ENCODE measurements at regions not wholly inside any gene's neighbourhood (a gene's known extent, or its start where the extent isn't known, plus 50 kb on each side); places are given as distances from the start of the nearest gene placed in this dataset.

DNA sequence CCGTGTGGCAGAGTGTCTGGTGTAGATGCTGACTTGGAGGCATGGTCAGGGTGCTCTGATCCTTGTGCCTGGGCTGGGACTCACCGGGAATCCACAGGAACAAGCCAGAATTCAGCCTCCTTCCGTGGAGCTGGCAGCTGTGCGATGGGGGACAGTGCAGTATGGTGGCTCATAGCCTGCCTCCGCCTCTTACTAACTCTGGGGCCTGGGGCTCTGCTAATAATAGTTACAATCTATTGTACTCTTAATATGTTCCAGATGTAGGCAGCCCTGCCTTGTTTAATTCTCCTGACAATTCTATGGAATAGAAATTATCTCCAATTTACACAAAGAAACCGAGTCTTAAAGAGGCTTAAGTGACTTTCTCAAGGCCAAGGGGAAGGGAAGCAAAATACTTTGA is 77.6 kb downstream of the PCDH1 start:
- DNase-seq, result no peak

DNA sequence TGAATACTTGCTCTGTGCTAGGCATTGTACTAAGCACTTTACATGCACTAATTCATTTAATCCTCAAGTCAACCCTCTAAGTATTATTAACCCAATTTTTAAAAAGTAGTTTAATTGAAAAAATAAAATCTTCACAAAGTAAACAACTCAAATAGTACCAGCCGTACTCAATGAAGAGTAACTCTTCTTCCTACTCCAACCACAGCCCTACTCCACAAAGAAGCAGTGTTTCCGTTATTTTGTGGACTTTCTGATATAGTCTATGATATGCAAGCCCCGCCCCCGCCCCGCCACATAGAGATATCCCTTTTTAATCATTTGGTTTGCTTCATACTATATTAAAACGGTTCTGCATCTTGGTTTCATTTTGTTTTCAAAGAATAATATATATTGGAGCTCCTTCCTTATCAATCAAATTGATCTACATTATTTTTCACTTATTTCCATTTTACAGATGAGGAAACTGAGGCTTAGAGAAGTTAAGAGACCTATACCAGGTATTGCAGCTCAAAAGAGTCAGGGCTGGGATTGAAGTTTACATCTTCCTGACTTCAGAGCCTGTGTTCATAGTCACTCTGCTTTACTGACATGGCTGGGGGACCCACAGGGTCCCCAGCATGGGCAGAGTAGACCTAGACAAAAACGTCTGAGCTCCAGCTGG is 78.6 kb downstream of the PCDH1 start:
- DNase-seq, result no peak

DNA sequence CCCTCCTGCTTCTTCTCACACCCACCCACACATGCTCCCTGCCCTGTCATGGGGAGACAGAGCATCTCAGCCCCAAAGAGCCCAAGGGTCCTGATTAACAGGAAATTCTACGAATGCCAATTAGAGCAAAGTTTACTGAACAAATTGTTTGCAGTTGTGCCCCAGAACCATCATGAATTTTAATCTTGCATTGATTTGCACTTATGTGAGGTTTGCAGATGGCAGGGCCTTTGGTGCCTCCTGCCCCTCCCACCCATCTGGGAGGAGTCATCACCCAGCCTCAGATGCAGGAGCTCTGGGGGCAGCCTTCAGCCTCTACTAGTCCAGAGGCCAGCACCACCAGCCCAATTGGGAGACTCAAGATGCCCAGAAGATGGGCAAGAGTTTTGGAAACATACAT is 80.8 kb downstream of the PCDH1 start:
- no peak for DNase-seq

DNA sequence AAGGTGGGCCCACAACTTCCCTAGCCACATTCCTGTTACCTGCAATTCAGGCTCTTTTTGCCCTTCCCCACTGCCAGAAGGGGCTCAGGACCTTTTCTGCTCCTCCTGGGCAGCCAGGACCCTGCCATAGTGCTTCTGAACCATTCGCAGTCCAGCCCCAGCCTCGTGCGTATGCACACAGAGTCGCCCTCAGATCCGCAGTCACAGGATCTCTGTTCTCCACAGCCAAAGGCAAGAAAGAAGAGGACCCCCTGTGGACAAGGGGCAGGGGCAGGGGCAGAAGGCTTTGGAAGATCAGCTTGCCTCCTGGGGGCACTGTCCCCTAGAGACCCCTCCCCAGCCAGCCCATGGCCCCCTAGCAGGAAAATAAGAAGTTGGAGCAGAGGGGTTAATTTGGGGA is 82.8 kb downstream of the PCDH1 start:
- DNase-seq, result no peak

DNA sequence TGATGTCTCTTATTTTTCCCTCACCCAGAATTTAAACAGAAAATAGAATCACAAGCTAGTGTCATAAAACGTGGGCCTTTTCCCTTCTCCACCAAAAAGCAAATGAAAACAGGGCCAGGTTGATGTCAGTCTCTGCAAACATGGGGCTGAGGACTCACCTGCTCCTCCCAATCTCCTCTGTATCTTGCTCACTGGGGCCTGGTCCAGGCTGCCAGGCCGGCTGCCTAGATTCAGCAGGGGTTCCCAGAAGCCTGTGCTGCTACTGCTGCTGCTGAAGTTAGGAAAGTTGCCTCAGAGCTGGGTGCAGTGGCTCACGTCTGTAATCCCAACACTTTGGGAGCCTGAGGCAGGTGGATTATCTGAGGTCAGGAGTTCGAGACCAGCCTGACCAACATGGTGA is 84.3 kb downstream of the PCDH1 start:
- DNase-seq, result no peak

DNA sequence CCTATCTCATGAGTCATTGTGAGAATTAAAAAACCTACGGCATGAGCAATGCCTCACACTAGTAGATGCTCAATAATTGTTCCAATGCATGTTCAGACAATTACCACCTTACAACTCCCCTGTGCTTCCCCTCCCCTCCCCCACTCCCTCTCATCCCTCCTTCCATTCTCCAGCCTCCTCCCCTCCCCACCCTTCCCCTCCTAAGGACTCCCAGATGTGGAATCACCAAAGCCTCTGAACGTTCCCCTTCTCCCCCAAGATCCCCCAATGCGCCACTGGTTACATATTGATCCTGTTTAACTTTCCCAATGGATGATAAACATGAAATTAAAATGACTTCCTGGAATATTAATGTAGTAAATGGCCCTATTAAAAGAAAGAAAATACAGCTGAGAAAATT is 84.8 kb downstream of the PCDH1 start:
- no peak for DNase-seq

DNA sequence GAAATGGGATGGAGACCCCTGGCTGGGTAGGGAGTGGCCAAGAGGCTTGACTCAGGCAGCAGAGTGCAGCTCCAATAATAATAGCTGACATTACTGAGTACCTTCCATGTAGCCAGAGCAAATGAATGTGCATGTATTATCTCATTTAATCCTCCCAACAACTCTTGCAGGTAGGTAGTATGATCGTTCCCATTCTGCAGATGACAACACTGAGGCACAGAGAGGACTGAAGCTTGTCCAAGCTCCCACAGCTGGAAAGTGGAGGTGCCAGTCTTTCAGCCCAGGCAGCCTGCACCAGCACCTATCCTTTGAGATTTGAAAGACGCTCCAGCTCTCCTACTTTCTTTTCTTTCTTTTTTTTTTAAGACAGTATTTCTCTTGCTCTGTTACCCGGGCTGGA is 87.6 kb downstream of the PCDH1 start:
- no peak for DNase-seq

DNA sequence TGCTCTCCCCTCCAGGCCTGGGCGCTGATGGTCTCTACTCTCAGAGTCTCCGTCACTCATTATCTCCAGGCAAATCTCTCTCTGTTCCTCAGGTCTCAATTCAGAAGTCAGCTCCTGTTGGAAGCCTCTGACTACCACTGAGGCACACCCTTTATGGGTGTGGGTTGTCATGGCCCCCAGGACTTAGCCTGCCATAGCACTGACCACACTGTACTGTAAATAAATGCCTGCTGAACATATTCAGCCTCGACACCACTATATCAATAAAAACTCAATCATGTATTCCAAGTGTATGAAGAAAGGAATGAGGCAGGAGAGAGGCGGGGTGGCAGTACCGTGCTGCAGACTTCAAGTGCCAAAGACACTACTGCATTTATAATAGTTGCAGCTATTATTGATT is 88.9 kb downstream of the PCDH1 start:
- no peak for DNase-seq

DNA sequence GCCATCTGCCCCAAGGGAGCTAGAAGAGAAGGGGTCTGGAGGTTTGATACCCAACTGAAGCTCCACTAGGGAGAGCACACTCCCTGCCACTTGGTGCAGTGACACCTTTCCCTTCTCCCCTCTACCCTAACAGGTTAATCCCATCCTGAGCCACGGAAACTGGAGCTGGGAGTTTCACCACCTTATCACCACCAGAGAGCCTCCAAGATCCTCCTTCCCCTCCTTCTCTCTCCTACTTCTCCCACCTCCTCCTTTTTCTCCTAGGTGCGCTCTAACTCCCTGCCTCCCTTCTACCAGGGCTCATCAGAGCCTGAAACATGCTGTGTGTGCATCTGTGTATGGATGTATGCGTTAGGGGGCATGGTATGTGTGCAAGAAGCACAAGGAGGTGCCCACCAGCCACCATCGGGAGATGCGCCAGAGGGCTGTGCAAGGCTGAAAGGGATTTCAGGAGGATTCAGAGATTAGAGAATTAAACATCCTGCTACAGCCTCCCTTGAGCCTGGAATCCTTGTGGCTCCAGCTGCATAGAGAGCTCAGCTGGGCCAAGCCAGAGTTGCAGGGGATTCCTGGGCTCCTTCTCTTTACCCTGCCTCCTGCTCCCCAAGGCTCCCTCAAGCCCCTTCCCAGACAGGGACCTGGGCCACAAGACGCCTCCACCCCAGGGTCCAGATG is 89.8 kb downstream of the PCDH1 start:
- no peak for DNase-seq

DNA sequence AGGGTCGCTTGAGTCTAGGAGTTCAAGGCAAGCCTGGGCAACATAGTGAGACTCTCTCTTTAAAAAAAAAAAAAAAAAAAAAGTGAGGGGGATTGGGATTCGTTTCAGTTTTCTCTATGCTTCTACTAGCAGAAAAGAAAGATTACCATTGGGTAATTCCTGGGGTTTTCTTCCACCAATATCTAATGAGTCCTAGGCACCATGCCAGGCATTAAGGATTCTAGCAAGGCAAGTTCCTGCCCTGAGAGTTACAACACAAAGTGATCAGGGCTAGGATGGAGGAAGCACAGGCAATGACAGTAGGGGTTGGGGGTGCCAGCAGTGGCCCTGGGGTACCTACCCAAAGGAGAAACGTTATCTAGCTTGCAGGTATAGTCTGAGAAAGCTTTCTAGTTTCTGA is 90.8 kb downstream of the PCDH1 start:
- DNase-seq, result no peak

DNA sequence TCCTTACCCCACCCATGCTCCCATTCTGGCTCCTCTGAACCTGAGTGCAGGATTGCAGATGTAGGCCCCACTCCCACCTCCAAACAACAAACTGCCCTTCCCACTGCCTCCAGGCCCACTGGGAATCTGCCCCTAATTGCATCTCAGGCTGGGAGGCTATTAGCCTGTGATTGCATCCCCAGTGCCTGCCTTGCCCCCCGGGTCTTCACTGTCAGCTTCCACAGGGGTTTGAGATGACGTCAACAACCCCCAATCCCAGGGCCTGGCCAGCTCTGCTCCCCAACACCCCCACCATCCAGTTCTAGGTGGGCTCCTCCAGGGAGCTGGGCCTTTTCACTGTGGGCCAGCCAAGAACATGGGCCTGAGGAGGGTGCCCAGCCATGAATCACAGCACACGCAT is 91.5 kb downstream of the PCDH1 start:
- DNase-seq, result no peak

DNA sequence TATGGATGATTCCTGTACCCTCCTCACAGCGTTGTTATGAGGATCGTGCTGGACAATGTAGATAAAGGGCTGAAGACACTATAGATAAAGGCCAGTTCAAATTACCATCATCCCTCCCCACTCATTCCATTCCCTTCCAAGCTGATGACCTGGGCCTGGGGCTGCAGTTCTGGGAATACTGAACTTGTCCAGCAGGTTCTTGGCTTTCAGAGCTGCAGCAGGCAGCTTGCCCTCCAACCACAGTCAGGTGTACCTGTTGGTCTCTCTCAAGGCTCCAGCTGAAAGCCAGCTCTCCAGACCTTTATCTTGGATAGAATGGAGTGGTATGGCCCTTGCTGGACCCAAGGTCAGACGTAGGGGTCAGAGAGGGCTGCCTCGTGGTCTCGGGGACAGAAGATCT is 92.5 kb downstream of the PCDH1 start:
- no peak for DNase-seq

DNA sequence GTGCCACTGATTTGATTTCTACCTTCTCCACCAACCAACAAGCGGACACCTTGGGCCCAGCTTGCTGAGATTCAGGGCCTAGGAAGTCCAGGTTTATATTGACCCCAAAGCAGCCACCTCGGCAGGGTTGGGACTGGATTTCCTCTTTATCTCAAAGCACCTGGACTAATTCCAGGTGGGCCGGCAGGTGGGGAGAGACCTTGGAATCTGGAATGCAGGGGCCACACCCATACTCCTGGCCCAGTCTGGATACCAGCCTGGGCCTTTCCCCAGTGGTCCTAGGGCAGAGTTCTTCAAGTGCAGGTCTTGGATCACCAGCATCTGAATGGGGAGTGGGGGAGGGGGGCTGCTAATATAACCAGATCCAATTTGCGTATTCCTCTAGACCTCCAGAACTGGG is 93.1 kb downstream of the PCDH1 start:
- DNase-seq, result no peak

DNA sequence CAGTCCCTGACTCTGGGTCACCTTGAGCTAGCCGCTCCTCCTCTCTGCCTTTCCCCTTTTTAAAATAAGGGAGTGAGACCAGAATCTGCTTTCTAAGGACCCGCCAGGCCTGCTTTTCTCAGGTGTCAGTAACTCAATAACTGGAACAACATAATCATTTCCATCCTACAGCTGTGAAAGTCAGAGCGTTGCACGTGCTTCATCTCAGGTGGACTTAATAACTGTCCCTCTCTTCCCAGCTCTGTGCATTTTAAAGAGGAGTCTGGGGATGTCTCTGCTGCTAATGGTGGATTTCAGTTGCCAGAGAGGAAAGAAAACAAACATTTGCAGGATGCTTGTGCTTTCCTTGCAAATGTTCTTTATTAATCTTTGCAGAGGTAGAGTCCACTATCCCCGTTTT is 93.7 kb downstream of the PCDH1 start:
- no peak for DNase-seq

DNA sequence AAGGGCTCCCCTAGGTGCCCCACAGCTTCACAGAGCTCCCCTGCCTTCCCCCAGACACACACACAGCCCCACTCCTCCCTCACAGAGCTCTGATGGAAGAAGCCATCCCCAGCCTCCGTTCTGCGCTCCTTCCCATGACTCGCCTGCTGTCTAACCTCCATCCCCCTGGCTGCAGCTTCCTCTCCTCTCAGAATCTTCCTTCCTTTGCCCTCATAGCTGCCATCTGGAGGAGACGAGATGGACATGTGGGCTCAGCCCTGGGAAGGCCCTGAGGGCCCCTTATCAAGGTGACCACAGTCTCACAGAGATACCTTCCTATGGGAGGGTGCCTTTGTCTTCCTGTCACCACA is 94.3 kb downstream of the PCDH1 start:
- DNase-seq, result no peak

DNA sequence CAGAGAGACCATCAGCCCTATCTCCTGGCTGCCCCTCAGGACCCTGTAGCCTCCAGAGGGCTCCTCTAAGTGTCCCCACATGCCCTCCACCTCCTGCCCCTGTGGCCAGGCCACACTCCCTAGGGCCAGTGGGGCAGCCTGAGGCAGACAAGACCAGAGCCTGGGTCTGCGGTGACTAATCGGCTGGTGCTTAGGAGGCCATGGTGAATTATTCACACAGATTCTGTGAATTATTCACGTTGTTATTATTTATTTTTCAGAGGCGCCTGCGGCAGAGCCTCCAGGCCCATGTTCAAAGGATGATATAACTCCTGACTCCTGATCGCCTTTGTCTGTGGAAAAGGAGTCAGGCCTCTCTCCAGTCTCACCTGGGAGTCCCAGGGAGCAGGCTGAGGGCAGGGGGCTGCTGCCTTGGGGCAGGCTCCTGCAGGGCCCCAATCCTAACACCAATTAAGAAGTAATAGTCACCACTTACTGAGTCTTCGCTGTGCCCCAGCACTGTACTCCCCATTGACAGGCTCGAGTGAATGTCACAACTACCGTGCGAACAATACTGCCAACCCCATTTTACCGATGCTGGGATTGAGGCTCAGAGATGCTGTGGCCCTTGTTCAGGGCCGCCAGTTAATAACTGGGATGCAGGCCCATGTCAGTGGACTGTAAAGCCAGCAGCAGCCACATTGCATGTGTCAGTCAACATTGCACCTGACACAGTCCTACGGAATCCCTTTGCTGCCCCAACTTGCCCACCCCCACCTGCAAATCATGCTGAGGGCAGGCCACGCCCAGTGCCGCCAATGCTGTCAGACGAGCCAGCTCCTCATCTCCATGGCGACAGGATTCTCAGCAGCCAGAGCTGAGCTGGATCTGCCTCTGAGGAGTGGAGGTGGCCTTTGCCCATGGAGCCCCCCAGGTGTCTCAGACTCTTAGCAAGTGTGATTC is 94.9 kb downstream of the PCDH1 start:
- no peak for DNase-seq

DNA sequence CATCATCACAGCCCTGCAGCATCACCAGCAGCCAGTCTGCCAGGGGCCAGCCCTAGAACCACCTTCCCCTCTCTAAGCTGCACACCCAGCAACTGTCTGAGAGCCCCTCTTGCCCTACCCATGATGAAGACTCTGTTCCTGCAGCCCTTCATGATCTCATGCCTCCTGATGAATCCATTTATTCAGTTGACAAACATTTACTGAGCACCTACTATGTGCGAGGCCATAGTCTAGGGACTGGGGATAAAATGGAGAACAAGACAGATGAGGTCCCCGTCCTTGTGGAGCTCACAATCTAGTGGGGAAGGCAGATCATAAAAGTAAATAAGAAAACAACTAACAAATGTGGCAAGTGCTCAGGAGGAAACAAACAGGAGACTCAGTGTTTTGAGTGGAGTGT is 96.3 kb downstream of the PCDH1 start:
- DNase-seq, result no peak

DNA sequence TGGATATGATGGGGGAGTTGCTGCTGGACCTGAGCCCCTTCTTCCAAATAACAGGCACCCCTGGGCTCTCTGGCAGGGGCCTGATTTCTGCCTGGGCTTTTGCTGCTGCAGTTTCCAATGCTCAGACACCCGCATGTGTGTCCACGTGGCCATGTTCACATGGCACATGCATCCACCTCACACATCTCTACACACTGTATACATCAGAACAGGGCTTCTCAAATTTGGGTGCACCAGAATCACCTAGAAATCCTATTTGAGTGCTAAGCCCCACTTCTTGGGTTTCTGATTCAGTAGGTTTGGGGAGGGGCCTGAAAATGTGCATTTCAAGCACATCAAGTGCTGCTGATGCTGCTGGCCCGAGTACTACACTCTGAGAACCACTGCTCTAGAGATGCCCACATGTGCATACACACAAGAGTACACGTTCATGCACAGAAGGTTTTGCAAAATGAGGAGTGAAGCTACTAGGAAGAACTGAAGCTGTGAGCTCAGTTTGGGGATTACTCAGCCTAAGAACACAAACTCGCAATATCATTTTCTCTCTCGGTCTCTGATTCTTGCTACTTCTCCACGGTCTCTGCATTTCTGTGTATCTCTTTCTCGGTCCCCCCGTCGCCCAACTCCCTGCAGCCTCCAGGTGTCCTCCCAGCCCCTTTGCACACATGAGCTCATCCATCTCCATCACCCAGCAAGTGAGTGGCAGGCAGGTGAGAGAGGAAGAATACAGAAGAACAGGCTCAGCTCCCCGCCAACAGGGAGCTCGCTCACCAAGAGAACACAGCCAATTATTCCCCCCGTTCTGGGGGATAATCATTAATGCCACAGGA is 97.0 kb downstream of the PCDH1 start:
- DNase-seq, result no peak

DNA sequence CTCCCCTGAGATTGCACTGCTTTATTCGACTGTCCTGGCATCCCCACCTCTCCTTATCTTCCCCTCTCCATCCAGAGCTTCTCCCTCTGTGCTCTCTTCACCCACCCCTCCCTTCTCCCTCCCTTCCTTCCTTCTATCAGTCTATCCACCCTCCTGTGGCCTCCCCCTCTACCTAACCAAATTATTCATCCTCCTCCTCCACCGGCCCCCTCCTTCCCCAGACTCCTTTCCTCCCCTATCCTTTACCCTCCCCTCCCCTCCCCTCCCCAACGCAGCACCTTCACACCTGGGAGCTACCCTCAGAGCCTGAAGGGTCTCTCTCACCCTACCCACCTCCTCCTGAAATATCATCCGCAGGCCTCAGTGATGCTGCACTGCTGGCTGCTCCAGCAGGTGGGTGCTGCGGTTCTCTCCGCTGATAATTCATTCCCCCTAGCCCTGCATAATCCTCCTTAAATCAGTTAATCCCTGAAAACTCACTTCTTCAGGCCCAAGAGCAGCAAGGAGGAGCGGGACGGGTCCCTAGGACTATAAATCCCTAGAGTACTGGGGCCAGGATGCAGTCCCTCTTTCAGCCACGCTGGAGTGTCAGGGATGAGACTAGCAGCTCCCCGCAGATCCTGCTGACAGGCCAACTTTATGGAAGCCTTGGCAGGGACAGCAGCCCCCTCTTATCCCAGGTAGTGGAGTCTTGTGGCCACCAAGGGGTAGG is 97.8 kb downstream of the PCDH1 start:
- no peak for DNase-seq

DNA sequence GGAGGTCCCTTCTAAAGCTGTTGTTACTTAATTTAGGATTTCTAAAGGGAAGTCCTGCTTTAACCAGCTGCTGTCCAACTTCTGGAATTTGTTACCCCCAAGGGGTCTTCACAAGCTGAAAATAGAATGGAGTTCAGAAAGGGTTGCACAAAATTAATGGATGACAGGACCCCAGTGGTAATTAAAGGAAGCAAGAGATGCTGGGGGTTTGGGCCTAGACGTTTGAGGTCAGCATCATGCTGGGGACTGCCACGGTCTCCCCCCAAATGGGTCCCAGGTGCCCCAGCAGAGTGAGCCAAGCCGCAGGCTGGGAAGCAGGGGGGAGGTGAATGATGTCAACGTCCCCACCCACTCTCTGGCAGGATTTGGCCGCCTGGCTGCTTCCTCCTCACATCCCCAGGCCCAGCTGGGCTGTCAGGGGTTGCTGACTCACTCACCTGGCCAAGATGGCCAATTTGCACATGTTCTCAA is 97.5 kb upstream of the ARAP3 start:
- no peak for DNase-seq

DNA sequence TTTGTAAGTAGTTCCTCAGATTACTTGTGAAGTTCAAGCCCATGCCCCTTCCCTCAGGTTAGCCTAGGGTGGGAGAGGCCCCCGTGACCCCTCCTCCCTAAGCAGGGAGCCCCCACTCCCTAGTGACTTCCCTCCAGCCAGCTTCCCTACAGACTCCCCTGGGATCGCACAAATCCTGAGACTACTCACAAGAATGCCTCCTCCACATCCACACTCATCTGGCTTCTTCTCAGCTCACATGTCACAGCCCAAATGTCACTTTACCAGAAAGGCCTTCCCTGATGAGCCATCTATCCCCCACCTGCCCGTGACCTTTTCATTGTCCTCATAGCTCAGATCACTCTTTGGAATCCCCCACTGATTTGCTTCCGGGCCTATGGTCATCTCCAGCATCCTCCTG is 96.7 kb upstream of the ARAP3 start:
- DNase-seq, result no peak

DNA sequence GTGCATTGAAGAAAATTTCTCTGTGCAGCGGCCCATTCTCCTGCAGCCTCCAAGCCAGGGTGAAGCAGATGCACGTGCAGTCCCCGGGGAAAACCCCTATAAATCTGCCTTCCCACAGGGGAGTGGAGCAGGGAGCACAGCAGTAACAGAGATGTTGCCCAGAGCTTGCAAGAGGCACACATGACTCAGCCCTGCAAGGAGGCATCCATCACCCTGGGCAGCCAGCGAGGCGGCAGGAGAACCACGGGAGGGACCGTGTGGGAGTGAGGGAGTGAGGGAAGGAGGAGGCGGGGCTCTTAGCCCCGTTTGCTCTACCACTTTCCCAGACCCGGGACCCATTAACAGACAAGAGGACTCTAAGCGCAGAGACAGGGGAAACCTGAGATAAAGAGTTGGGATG is 96.2 kb upstream of the ARAP3 start:
- DNase-seq, result no peak

Measured in T1000 (cell line).